Fibroblast of lung (primary cell): ENCODE measurements at regions not wholly inside any gene's neighbourhood (a gene's known extent, or its start where the extent isn't known, plus 50 kb on each side); places are given as distances from the start of the nearest gene placed in this dataset.

Source experiments
- DNase-seq, 2 donors: peaks; one replicate each; pipeline versions ENCODE4 v3.0.0 to v3.0.0-alpha.2; 2010; ENCODE audit warnings: low read depth in 2 of 2
- H2AFZ ChIP-seq: 2 replicates; pipeline ENCODE4 v1.5.1; 2012; ENCODE audit warnings: low read length, control low read depth, inconsistent platforms
- H3K27ac ChIP-seq: 2 replicates; pipeline ENCODE4 v1.5.1; 2011; ENCODE audit warnings: low read length, control low read depth; ENCODE audit not compliant: insufficient read depth
- H3K27me3 ChIP-seq: 2 replicates; pipeline ENCODE4 v1.5.1; 2011; ENCODE audit warnings: mild to moderate bottlenecking, low read length; ENCODE audit not compliant: control insufficient read depth, insufficient read depth
- H3K36me3 ChIP-seq: 2 replicates; pipeline ENCODE4 v1.5.1; 2011; ENCODE audit warnings: low read length; ENCODE audit not compliant: control insufficient read depth, insufficient read depth
- H3K4me1 ChIP-seq: 2 replicates; pipeline ENCODE4 v1.5.1; 2011; ENCODE audit warnings: low read length; ENCODE audit not compliant: control insufficient read depth, insufficient read depth; ENCODE audit errors: extremely low read depth
- H3K4me2 ChIP-seq: 2 replicates; pipeline ENCODE4 v1.5.1; 2011; ENCODE audit warnings: low read length, control low read depth; ENCODE audit not compliant: insufficient read depth; ENCODE audit errors: extremely low read depth
- H3K4me3 ChIP-seq, 4 experiments: fragments of 200-600 bp in 1 of 4; sonication (generic) in 1 of 4; replicated peaks in 1 of 4; 2 replicates each; pipeline ENCODE4 v1.5.1; 2011 to 2016; ENCODE audit warnings: low read length in 4 of 4, low read depth in 3 of 4, mild to moderate bottlenecking in 3 of 4, control low read depth in 2 of 4, inconsistent platforms in 1 of 4, mixed read lengths in 1 of 4; ENCODE audit not compliant: insufficient read depth in 1 of 4; ENCODE audit errors: control extremely low read depth in 1 of 4
- H3K79me2 ChIP-seq: 2 replicates; pipeline ENCODE4 v1.5.1; 2012; ENCODE audit warnings: mild to moderate bottlenecking, low read length, inconsistent platforms; ENCODE audit not compliant: control insufficient read depth, insufficient read depth
- H3K9ac ChIP-seq: 2 replicates; pipeline ENCODE4 v1.5.1; 2011; ENCODE audit warnings: mild to moderate bottlenecking, low read length, control low read depth; ENCODE audit not compliant: insufficient read depth
- H3K9me3 ChIP-seq: 2 replicates; pipeline ENCODE4 v1.5.1; 2012; ENCODE audit warnings: low read depth, low read length; ENCODE audit not compliant: control insufficient read depth, insufficient read depth
- H4K20me1 ChIP-seq: 2 replicates; pipeline ENCODE4 v1.5.1; 2011; ENCODE audit warnings: low read length; ENCODE audit not compliant: control insufficient read depth, insufficient read depth; ENCODE audit errors: extremely low read depth
- CTCF ChIP-seq, 2 donors: IDR thresholded peaks in 1 of 2; conservative IDR thresholded peaks in 1 of 2; 1 replicate in 1 of 2; 2 replicates in 1 of 2; pipeline ENCODE4 v1.5.1; 2011 to 2012; ENCODE audit warnings: low read length in 2 of 2, control low read depth in 1 of 2, inconsistent platforms in 1 of 2, low read depth in 1 of 2, mild to moderate bottlenecking in 1 of 2
- EZH2 ChIP-seq: IDR thresholded peaks from 2 replicates; pipeline ENCODE4 v1.5.1; 2012; ENCODE audit warnings: low read length, control low read depth, mild to moderate bottlenecking; ENCODE audit errors: missing control alignments

GRCh38 chr2:16167870-16168426 is 227.6 kb downstream of the MYCN start:
- Histone ChIP-seq H3K4me1 (no peaks in the 10 kb centered on the region), H3K4me3 (no peak overlapping the region), H4K20me1 (no peaks in the 10 kb centered on the region), H3K27me3 (no peaks in the 10 kb centered on the region), H3K79me2 (no peaks in the 10 kb centered on the region), H3K9me3 (no peaks in the 10 kb centered on the region), H3K27ac (no peak overlapping the region), H3K36me3 (no peaks in the 10 kb centered on the region), H2AFZ (no peak overlapping the region), H3K4me2 (no peak overlapping the region), H3K9ac (no peak overlapping the region)
- TF ChIP-seq EZH2 (no peak), CTCF (conservative IDR thresholded peaks at IDR 0.05 in 1 of 2, IDR thresholded peaks at IDR 0.05 in 1 of 2; ENCODE audit: low read depth in 1 of 2, low read length in 2 of 2) (no peak)
- DNase-seq: no peak

GRCh38 chr2:16167451-16167861 is 227.1 kb downstream of the MYCN start:
- H3K79me2 ChIP-seq: no peaks in the 10 kb centered on the region
- H2AFZ ChIP-seq: no peak overlapping the region
- no peak for DNase-seq
- TF ChIP-seq EZH2: no peak
- no peaks in the 10 kb centered on the region for H3K27me3 ChIP-seq
- H3K4me1 ChIP-seq: no peaks in the 10 kb centered on the region
- H3K4me3 ChIP-seq: no peak overlapping the region
- H3K9me3 ChIP-seq: no peaks in the 10 kb centered on the region
- H3K27ac ChIP-seq: no peak overlapping the region
- H3K9ac ChIP-seq: no peak overlapping the region
- no peaks in the 10 kb centered on the region for H3K36me3 ChIP-seq
- no peaks in the 10 kb centered on the region for H4K20me1 ChIP-seq
- no peak overlapping the region for H3K4me2 ChIP-seq

- Histone ChIP-seq H3K9ac (no peak overlapping the region), H3K27me3 (no peaks in the 10 kb centered on the region), H3K9me3 (no peaks in the 10 kb centered on the region), H3K79me2 (no peaks in the 10 kb centered on the region), H3K4me3 (no peak overlapping the region), H3K36me3 (no peaks in the 10 kb centered on the region), H4K20me1 (no peaks in the 10 kb centered on the region), H2AFZ (no peak overlapping the region), H3K4me2 (no peak overlapping the region), H3K27ac (no peak overlapping the region), H3K4me1 (no peaks in the 10 kb centered on the region)
- TF ChIP-seq EZH2 (no peak), CTCF (conservative IDR thresholded peaks at IDR 0.05 in 1 of 2, IDR thresholded peaks at IDR 0.05 in 1 of 2; ENCODE audit: low read depth in 1 of 2, low read length in 2 of 2) (no peak)
- DNase-seq: no peak
These were observed 226.1 kb downstream of the MYCN start for GRCh38 chr2:16166327-16166981.
